ENCODE measurements at regions not wholly inside any gene's neighbourhood (a gene's known extent, or its start where the extent isn't known, plus 50 kb on each side); places are given as distances from the start of the nearest gene placed in this dataset.

DNA sequence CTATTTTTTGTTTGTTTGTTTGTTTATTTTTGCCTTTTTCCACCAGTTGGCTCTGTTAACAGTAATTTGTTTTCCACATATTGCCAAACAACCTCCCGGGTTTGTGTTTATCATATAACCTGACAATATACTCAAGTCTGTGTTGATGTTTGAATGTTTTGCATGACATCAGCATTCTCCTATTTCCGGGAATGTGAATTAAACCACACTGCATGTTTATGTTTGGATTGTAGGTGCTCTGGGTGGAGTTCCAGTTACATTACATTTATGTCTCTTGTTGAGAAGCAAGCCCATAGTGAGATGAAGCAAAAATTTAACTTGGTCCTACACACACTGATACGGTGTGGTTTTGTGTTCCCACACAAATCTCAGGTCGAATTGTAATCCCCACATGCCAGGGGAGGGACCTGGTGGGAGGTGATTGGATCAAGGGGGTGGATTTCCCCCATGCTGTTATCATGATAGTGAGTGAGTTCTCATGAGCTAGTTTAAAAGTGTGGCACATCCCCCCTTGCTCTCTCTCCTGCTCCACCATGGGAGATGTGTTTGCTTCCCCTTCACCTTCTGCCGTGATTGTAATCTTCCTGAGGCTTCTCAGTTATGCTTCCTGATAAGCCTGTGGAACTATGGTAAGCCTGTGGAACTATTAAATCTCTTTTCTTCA lies 54.4 kb upstream of the CLNK start:
- no peak overlapping the region for H3K27ac ChIP-seq (ENCODE audit: low read depth in 1 of 2, low read length in 2 of 2)
- H3K4me1 ChIP-seq (ENCODE audit: control insufficient read depth in 4 of 4, insufficient read depth in 4 of 4, low read length in 3 of 4) = no peaks in the 10 kb centered on the region
- peaks cover 0 to 4% (median 0%) of the 10 kb centered on the region in 4 donors for H3K27me3 ChIP-seq (ENCODE audit: control insufficient read depth in 4 of 4, insufficient read depth in 4 of 4, low read length in 3 of 4)
- TF ChIP-seq RXRA (IDR thresholded peaks at IDR 0.05) = no peak
- no peak for TF ChIP-seq JUND (IDR thresholded peaks at IDR 0.05)
- no peak for TF ChIP-seq RAD21 (IDR thresholded peaks at IDR 0.05)
- TF ChIP-seq EGR1 (IDR thresholded peaks at IDR 0.05; ENCODE audit: low read depth in 2 of 2) = no peak
- TF ChIP-seq, protein P1, sequence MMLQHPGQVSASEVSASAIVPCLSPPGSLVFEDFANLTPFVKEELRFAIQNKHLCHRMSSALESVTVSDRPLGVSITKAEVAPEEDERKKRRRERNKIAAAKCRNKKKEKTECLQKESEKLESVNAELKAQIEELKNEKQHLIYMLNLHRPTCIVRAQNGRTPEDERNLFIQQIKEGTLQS (IDR thresholded peaks at IDR 0.05) = no peak
- no peak for TF ChIP-seq TAF1 (conservative IDR thresholded peaks at IDR 0.05)
- TF ChIP-seq SP1 (IDR thresholded peaks at IDR 0.05) = no peak
- no peak for TF ChIP-seq NR2F2 (IDR thresholded peaks at IDR 0.05)
- TF ChIP-seq, protein P2, sequence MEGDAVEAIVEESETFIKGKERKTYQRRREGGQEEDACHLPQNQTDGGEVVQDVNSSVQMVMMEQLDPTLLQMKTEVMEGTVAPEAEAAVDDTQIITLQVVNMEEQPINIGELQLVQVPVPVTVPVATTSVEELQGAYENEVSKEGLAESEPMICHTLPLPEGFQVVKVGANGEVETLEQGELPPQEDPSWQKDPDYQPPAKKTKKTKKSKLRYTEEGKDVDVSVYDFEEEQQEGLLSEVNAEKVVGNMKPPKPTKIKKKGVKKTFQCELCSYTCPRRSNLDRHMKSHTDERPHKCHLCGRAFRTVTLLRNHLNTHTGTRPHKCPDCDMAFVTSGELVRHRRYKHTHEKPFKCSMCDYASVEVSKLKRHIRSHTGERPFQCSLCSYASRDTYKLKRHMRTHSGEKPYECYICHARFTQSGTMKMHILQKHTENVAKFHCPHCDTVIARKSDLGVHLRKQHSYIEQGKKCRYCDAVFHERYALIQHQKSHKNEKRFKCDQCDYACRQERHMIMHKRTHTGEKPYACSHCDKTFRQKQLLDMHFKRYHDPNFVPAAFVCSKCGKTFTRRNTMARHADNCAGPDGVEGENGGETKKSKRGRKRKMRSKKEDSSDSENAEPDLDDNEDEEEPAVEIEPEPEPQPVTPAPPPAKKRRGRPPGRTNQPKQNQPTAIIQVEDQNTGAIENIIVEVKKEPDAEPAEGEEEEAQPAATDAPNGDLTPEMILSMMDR (IDR thresholded peaks at IDR 0.05; ENCODE audit: low read depth, low read length, missing input control) = no peak
- TF ChIP-seq YY1 (IDR thresholded peaks at IDR 0.05) = no peak
- TF ChIP-seq, protein P3, sequence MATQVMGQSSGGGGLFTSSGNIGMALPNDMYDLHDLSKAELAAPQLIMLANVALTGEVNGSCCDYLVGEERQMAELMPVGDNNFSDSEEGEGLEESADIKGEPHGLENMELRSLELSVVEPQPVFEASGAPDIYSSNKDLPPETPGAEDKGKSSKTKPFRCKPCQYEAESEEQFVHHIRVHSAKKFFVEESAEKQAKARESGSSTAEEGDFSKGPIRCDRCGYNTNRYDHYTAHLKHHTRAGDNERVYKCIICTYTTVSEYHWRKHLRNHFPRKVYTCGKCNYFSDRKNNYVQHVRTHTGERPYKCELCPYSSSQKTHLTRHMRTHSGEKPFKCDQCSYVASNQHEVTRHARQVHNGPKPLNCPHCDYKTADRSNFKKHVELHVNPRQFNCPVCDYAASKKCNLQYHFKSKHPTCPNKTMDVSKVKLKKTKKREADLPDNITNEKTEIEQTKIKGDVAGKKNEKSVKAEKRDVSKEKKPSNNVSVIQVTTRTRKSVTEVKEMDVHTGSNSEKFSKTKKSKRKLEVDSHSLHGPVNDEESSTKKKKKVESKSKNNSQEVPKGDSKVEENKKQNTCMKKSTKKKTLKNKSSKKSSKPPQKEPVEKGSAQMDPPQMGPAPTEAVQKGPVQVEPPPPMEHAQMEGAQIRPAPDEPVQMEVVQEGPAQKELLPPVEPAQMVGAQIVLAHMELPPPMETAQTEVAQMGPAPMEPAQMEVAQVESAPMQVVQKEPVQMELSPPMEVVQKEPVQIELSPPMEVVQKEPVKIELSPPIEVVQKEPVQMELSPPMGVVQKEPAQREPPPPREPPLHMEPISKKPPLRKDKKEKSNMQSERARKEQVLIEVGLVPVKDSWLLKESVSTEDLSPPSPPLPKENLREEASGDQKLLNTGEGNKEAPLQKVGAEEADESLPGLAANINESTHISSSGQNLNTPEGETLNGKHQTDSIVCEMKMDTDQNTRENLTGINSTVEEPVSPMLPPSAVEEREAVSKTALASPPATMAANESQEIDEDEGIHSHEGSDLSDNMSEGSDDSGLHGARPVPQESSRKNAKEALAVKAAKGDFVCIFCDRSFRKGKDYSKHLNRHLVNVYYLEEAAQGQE (IDR thresholded peaks at IDR 0.05) = no peak
- no peaks in the 10 kb centered on the region for H3K36me3 ChIP-seq (ENCODE audit: control insufficient read depth in 4 of 4, insufficient read depth in 3 of 4, low read depth in 1 of 4, low read length in 3 of 4)
- H3K9me3 ChIP-seq (ENCODE audit: control insufficient read depth in 4 of 4, low read length in 3 of 4) = no peaks in the 10 kb centered on the region
- H3K4me3 ChIP-seq (ENCODE audit: low read depth in 1 of 3, low read length in 3 of 3) = no peak overlapping the region
- 43% methylated on average over 5 of the region's 5 CpGs for WGBS
- no peak overlapping the region for H3K9ac ChIP-seq (ENCODE audit: low read depth in 1 of 2, low read length in 2 of 2)
- no peak for DNase-seq (ENCODE audit: low spot score)

DNA sequence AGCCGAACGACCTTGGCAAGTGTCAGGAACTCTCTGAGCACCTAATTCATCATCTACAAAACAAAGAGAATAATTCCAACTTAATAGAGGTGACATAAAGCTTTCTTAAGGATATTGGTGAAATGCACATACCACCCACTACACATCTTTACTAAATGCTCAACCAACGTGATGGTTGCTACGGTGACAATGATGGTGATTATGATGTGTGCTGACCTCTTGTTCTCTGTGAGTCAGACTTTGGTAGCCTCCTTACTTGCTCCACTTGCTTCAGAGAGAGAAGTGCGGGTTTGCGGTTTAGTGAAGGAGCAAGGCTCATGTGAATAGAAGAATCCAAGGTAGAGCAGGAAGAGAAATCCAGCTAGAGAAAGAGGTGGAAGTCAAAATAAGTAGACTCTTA lies 52.8 kb upstream of the CLNK start:
- WGBS = 79% methylated on average over 6 of the region's 6 CpGs

More for the DNA sequence above, 52.8 kb upstream of the CLNK start:
- Histone ChIP-seq H3K4me3 (ENCODE audit: low read depth in 1 of 3, low read length in 3 of 3) (no peak overlapping the region), H3K4me1 (ENCODE audit: control insufficient read depth in 4 of 4, insufficient read depth in 4 of 4, low read length in 3 of 4) (no peaks in the 10 kb centered on the region), H3K9me3 (ENCODE audit: control insufficient read depth in 4 of 4, low read length in 3 of 4) (no peaks in the 10 kb centered on the region), H3K27ac (ENCODE audit: low read depth in 1 of 2, low read length in 2 of 2) (no peak overlapping the region), H3K36me3 (ENCODE audit: control insufficient read depth in 4 of 4, insufficient read depth in 3 of 4, low read depth in 1 of 4, low read length in 3 of 4) (no peaks in the 10 kb centered on the region), H3K27me3 (ENCODE audit: control insufficient read depth in 4 of 4, insufficient read depth in 4 of 4, low read length in 3 of 4) (no peaks in the 10 kb centered on the region), H3K9ac (ENCODE audit: low read depth in 1 of 2, low read length in 2 of 2) (no peak overlapping the region)
- TF ChIP-seq, protein P2 (IDR thresholded peaks at IDR 0.05; ENCODE audit: low read depth, low read length, missing input control) = no peak
- no peak for TF ChIP-seq NR2F2 (IDR thresholded peaks at IDR 0.05)
- TF ChIP-seq HNF4A (conservative IDR thresholded peaks at IDR 0.05) = no peak
- no peak for TF ChIP-seq FOXA1 (IDR thresholded peaks at IDR 0.05)
- TF ChIP-seq, protein P3 (IDR thresholded peaks at IDR 0.05) = no peak
- TF ChIP-seq, protein P4, sequence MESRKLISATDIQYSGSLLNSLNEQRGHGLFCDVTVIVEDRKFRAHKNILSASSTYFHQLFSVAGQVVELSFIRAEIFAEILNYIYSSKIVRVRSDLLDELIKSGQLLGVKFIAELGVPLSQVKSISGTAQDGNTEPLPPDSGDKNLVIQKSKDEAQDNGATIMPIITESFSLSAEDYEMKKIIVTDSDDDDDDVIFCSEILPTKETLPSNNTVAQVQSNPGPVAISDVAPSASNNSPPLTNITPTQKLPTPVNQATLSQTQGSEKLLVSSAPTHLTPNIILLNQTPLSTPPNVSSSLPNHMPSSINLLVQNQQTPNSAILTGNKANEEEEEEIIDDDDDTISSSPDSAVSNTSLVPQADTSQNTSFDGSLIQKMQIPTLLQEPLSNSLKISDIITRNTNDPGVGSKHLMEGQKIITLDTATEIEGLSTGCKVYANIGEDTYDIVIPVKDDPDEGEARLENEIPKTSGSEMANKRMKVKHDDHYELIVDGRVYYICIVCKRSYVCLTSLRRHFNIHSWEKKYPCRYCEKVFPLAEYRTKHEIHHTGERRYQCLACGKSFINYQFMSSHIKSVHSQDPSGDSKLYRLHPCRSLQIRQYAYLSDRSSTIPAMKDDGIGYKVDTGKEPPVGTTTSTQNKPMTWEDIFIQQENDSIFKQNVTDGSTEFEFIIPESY (IDR thresholded peaks at IDR 0.05) = no peak
- no peak for DNase-seq (ENCODE audit: low spot score)

All from liver (tissue), 8 donors.